ENCODE measurements at regions not wholly inside any gene's neighbourhood (a gene's known extent, or its start where the extent isn't known, plus 50 kb on each side); places are given as distances from the start of the nearest gene placed in this dataset.

DNA sequence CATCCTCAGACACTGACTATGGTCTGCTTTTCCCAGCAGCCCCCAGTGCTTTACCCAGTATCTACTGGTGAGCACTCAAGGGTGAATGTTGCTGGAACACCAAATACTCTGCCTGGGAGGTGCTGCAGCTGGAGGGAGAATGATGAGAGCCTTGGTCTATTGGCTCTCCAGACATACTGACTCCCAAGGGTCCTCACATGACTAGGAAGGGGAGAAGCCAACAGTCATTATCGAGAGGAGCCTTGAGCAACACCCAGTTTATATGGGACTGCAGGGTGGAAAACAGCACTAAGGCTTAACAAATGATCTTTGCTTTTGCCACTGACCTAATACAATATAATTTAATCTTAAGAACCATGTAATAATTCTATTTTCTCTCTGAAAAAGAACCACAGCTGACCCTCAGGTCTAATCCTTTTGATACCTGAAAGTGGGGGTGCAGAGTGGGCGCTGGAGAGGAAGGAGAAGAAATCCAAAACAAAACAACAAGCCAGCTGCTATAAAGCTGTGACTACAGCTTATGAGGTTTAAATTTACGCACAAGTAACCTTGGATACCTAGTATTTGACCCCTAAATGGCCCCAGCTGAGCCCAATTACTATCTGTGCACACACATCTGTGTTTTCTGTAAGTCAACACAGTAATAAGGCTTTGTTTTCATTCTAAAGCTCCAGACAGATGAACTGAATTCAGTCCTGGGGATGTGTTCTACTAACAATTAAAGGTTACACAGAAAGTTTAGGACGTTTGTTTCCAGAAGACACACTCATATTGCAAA, 107.8 kb upstream of the GRIP1 start:
- TF ChIP-seq, protein P1, sequence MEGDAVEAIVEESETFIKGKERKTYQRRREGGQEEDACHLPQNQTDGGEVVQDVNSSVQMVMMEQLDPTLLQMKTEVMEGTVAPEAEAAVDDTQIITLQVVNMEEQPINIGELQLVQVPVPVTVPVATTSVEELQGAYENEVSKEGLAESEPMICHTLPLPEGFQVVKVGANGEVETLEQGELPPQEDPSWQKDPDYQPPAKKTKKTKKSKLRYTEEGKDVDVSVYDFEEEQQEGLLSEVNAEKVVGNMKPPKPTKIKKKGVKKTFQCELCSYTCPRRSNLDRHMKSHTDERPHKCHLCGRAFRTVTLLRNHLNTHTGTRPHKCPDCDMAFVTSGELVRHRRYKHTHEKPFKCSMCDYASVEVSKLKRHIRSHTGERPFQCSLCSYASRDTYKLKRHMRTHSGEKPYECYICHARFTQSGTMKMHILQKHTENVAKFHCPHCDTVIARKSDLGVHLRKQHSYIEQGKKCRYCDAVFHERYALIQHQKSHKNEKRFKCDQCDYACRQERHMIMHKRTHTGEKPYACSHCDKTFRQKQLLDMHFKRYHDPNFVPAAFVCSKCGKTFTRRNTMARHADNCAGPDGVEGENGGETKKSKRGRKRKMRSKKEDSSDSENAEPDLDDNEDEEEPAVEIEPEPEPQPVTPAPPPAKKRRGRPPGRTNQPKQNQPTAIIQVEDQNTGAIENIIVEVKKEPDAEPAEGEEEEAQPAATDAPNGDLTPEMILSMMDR (IDR thresholded peaks at IDR 0.05; ENCODE audit: borderline replicate concordance, extremely low read depth, low read length, poor library complexity, severe bottlenecking): no peak
- TF ChIP-seq EZH2 (IDR thresholded peaks at IDR 0.05; ENCODE audit: borderline replicate concordance, low read depth, low read length, severe bottlenecking): no peak
